IMR-90 (cell line): ENCODE measurements at regions not wholly inside any gene's neighbourhood (a gene's known extent, or its start where the extent isn't known, plus 50 kb on each side); places are given as distances from the start of the nearest gene placed in this dataset.
"Not testable (repeated sequence)": the region's sequence is repeated elsewhere in the genome, so short reads cannot be mapped to it uniquely, and the experiment has no call there.

ENCODE experiments used
- ATAC-seq: fragments of 200-7000 bp; cut with Tn5 transposase; 2 replicates; pipeline ENCODE4 v1.9.1; 2020; ENCODE audit warnings: low read depth, mild to moderate bottlenecking, moderate library complexity
- BruUV-seq: library from RNA; stranded (reverse); fragments of 400-500 nt; replicated peaks from 2 replicates; lab custom pipeline; 2021; lab: Mats Ljungman, UMichigan
- CTCF ChIA-PET: fragments of 300-600 bp; formaldehyde crosslinking; extraction: SDS; loops from one replicate; lab custom pipeline; 2021; ENCODE audit warnings: antibody characterized with exemption; lab: Yijun Ruan, JAX
- POLR2A ChIA-PET: fragments of 300-600 bp; sonication (Branson Sonifier 250); formaldehyde crosslinking; loops from one replicate; lab custom pipeline; 2022; ENCODE audit warnings: antibody characterized with exemption; ENCODE audit not compliant: unreplicated experiment; lab: Charles Lee
- DNase-seq: peaks from one replicate; pipeline ENCODE4 v3.0.0; 2013
- H2AFZ ChIP-seq: replicated peaks from 2 replicates; pipeline ENCODE3; 2013; ENCODE audit warnings: low read length, mild to moderate bottlenecking; ENCODE audit not compliant: poor library complexity
- H2AK5ac ChIP-seq: 2 replicates; pipeline ENCODE4 v1.6.1; 2013; ENCODE audit warnings: low read depth, low read length, inconsistent platforms
- H2AK9ac ChIP-seq: replicated peaks from 2 replicates; pipeline ENCODE3; 2013; ENCODE audit warnings: mild to moderate bottlenecking, low read depth, low read length, moderate library complexity; ENCODE audit not compliant: poor library complexity
- H2BK120ac ChIP-seq: 2 replicates; pipeline ENCODE4 v1.6.1; 2013; ENCODE audit warnings: low read depth, low read length, inconsistent platforms
- H2BK15ac ChIP-seq: 3 replicates; pipeline ENCODE4 v1.6.1; 2013; ENCODE audit warnings: low read depth, low read length, inconsistent platforms
- H2BK20ac ChIP-seq: 2 replicates; pipeline ENCODE4 v1.6.1; 2013; ENCODE audit warnings: low read depth, mild to moderate bottlenecking, inconsistent platforms, low read length, moderate library complexity
- H2BK5ac ChIP-seq: 2 replicates; pipeline ENCODE4 v1.6.1; 2013; ENCODE audit warnings: mild to moderate bottlenecking, low read depth, low read length, inconsistent platforms; ENCODE audit not compliant: poor library complexity, severe bottlenecking
- H3K14ac ChIP-seq: replicated peaks from 2 replicates; pipeline ENCODE4 v1.6.1; 2013; ENCODE audit warnings: low read depth, low read length, inconsistent platforms
- H3K18ac ChIP-seq: 2 replicates; pipeline ENCODE4 v1.6.1; 2013; ENCODE audit warnings: low read depth, low read length, control low read depth
- H3K23ac ChIP-seq: 2 replicates; pipeline ENCODE4 v1.6.1; 2013; ENCODE audit warnings: low read depth, low read length, inconsistent platforms
- H3K27ac ChIP-seq: 2 replicates; pipeline ENCODE4 v1.5.1; 2013; ENCODE audit warnings: mild to moderate bottlenecking, control low read depth, low read length; ENCODE audit not compliant: insufficient read depth
- H3K27me3 ChIP-seq: 2 replicates; pipeline ENCODE4 v1.6.1; 2013; ENCODE audit warnings: low read length; ENCODE audit not compliant: control insufficient read depth, insufficient read depth
- H3K36me3 ChIP-seq: 2 replicates; pipeline ENCODE4 v1.6.1; 2013; ENCODE audit warnings: low read length, mixed read lengths; ENCODE audit not compliant: control insufficient read depth, insufficient read depth
- H3K4ac ChIP-seq: 2 replicates; pipeline ENCODE4 v1.6.1; 2013; ENCODE audit warnings: low read depth, low read length, inconsistent platforms
- H3K4me1 ChIP-seq: 2 replicates; pipeline ENCODE4 v1.6.1; 2013; ENCODE audit warnings: low read length, mixed read lengths; ENCODE audit not compliant: control insufficient read depth, insufficient read depth
- H3K4me2 ChIP-seq: 2 replicates; pipeline ENCODE4 v1.6.1; 2013; ENCODE audit warnings: low read depth, mild to moderate bottlenecking, control low read depth, low read length, moderate library complexity
- H3K4me3 ChIP-seq: 2 replicates; pipeline ENCODE4 v1.5.1; 2013; ENCODE audit warnings: low read depth, mild to moderate bottlenecking, control low read depth, low read length, moderate library complexity; ENCODE audit not compliant: insufficient read depth
- H3K56ac ChIP-seq: 2 replicates; pipeline ENCODE4 v1.6.1; 2013; ENCODE audit warnings: low read length, inconsistent platforms; ENCODE audit not compliant: insufficient read depth; ENCODE audit errors: extremely low read depth
- H3K79me1 ChIP-seq, 2 experiments: 2 replicates each; pipeline ENCODE4 v1.6.1; 2013; ENCODE audit warnings: low read length in 2 of 2, inconsistent platforms in 1 of 2, low read depth in 1 of 2
- H3K9ac ChIP-seq: 2 replicates; pipeline ENCODE4 v1.6.1; 2013; ENCODE audit warnings: low read depth, low read length, control low read depth
- H3K9me1 ChIP-seq: 2 replicates; pipeline ENCODE4 v1.6.1; 2013; ENCODE audit warnings: low read length, inconsistent platforms; ENCODE audit not compliant: insufficient read depth
- H3K9me3 ChIP-seq: 2 replicates; pipeline ENCODE4 v1.6.1; 2013; ENCODE audit warnings: low read length; ENCODE audit not compliant: control insufficient read depth, insufficient read depth
- H4K20me1 ChIP-seq: 2 replicates; pipeline ENCODE4 v1.6.1; 2013; ENCODE audit warnings: low read length, inconsistent platforms; ENCODE audit not compliant: insufficient read depth
- H4K5ac ChIP-seq: 2 replicates; pipeline ENCODE4 v1.6.1; 2013; ENCODE audit warnings: mild to moderate bottlenecking, low read depth, low read length, control low read depth
- H4K8ac ChIP-seq, 2 experiments: 2 replicates each; pipeline ENCODE4 v1.6.1; 2013; ENCODE audit warnings: low read depth in 2 of 2, low read length in 2 of 2, control low read depth in 1 of 2, inconsistent platforms in 1 of 2
- H4K91ac ChIP-seq: 2 replicates; pipeline ENCODE4 v1.6.1; 2013; ENCODE audit warnings: low read depth, low read length, inconsistent platforms; ENCODE audit not compliant: insufficient read depth
- WGBS, 2 experiments: methylation state at CpG; one replicate each; pipeline versions ENCODE4 v1.1.5 to v1.1.7; 2013; ENCODE audit warnings: missing lambda C conversion rate in 2 of 2; ENCODE audit not compliant: insufficient read length in 1 of 2; ENCODE audit errors: extremely low coverage in 2 of 2; 5-methylcytosine and 5-hydroxymethylcytosine counted together
- dilution Hi-C: fragments of 300-500 bp; cut with HindIII; formaldehyde crosslinking; loops from one replicate; pipeline ENCODE4 v1.14.3; 2018; ENCODE audit warnings: low sequenced_read_pairs; ENCODE audit not compliant: unreplicated experiment
- in situ Hi-C: fragments of 300-500 bp; cut with MboI; formaldehyde crosslinking; loops from 3 replicates; pipeline ENCODE4 v1.14.3; 2019; ENCODE audit warnings: low sequenced_read_pairs, inconsistent platforms, mixed read lengths
- intact Hi-C: fragments of 100-400 bp; cut with micrococcal nuclease; formaldehyde crosslinking; loops from 2 replicates; pipeline ENCODE4 v1.10.0; 2022

DNA sequence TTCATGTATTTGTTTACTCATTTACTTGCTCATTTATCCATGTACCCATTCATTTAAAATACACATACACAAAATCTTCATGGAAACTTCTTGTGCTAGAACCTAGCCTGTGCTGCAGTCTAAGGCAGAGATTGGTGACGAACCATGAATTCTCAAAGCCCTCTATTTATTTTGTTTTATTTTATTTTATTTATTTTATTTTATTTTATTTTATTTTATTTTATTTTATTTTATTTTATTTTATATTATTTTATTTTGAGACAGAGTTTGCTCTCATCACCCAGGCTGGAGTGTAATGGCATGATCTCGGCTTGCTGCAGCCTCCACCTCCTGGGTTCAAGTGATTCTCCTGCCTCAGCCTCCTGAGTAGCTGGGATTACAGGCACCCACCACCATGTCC is 334.9 kb upstream of the PAPPA start:
- H4K8ac ChIP-seq, dilution Hi-C loops, CTCF ChIA-PET, H2BK15ac ChIP-seq, H3K18ac ChIP-seq, H2BK20ac ChIP-seq, H4K20me1 ChIP-seq, DNase-seq, H2AK9ac ChIP-seq, H3K9me1 ChIP-seq, H3K56ac ChIP-seq, H3K27me3 ChIP-seq, H2AFZ ChIP-seq, H3K4me1 ChIP-seq, H3K9ac ChIP-seq, ATAC-seq, H3K14ac ChIP-seq, H4K5ac ChIP-seq, H3K4me2 ChIP-seq, H3K4me3 ChIP-seq, H2BK5ac ChIP-seq, BruUV-seq, H2AK5ac ChIP-seq, H3K36me3 ChIP-seq, H3K79me1 ChIP-seq, H3K4ac ChIP-seq, H4K91ac ChIP-seq, intact Hi-C loops, in situ Hi-C loops, H3K23ac ChIP-seq, H3K27ac ChIP-seq, H2BK120ac ChIP-seq, H3K9me3 ChIP-seq, POLR2A ChIA-PET: not testable (repeated sequence)
- no CpG with 5 or more reads among the region's 2 CpGs for WGBS, 2 experiments
